ENCODE measurements at regions not wholly inside any gene's neighbourhood (a gene's known extent, or its start where the extent isn't known, plus 50 kb on each side); places are given as distances from the start of the nearest gene placed in this dataset.

GRCh38 chr2:7924023-7924762, 757.7 kb upstream of the ID2 start:
- DNase-seq (ENCODE audit: low read depth, low spot score) = no peak

GRCh38 chr2:7925506-7925905, 756.4 kb upstream of the ID2 start:
- DNase-seq (ENCODE audit: low read depth, low spot score) = no peak

GRCh38 chr2:7927691-7928090, 754.2 kb upstream of the ID2 start:
- no peak for DNase-seq (ENCODE audit: low read depth, low spot score)

GRCh38 chr2:7929281-7929680, 752.6 kb upstream of the ID2 start:
- no peak for DNase-seq (ENCODE audit: low read depth, low spot score)

GRCh38 chr2:7930800-7931635, 750.8 kb upstream of the ID2 start:
- DNase-seq (ENCODE audit: low read depth, low spot score) = no peak

- DNase-seq (ENCODE audit: low read depth, low spot score) = no peak
Observed at GRCh38 chr2:7931808-7932207, 750.0 kb upstream of the ID2 start.

- DNase-seq (ENCODE audit: low read depth, low spot score) = no peak
Observed at GRCh38 chr2:7933672-7934071, 748.2 kb upstream of the ID2 start.

- DNase-seq (ENCODE audit: low read depth, low spot score) = no peak
Observed at GRCh38 chr2:7934476-7934875, 747.4 kb upstream of the ID2 start.

GRCh38 chr2:7937082-7937481, 744.8 kb upstream of the ID2 start:
- no peak for DNase-seq (ENCODE audit: low read depth, low spot score)

- no peak for DNase-seq (ENCODE audit: low read depth, low spot score)
Observed at GRCh38 chr2:7940723-7941122, 741.1 kb upstream of the ID2 start.

- no peak for DNase-seq (ENCODE audit: low read depth, low spot score)
Observed at GRCh38 chr2:7943446-7943845, 738.4 kb upstream of the ID2 start.

- DNase-seq (ENCODE audit: low read depth, low spot score) = no peak
Observed at GRCh38 chr2:7945026-7945425, 736.8 kb upstream of the ID2 start.

GRCh38 chr2:7950035-7950612, 731.7 kb upstream of the ID2 start:
- no peak for DNase-seq (ENCODE audit: low read depth, low spot score)

GRCh38 chr2:7951001-7951400, 730.9 kb upstream of the ID2 start:
- DNase-seq (ENCODE audit: low read depth, low spot score) = no peak

GRCh38 chr2:7951490-7951889, 730.4 kb upstream of the ID2 start:
- DNase-seq (ENCODE audit: low read depth, low spot score) = no peak

- DNase-seq (ENCODE audit: low read depth, low spot score) = no peak
Observed at GRCh38 chr2:7952046-7952745, 729.7 kb upstream of the ID2 start.

GRCh38 chr2:7953195-7953594, 728.7 kb upstream of the ID2 start:
- DNase-seq (ENCODE audit: low read depth, low spot score) = no peak

- no peak for DNase-seq (ENCODE audit: low read depth, low spot score)
Observed at GRCh38 chr2:7954234-7954633, 727.6 kb upstream of the ID2 start.

- no peak for DNase-seq (ENCODE audit: low read depth, low spot score)
Observed at GRCh38 chr2:7956126-7956689, 725.6 kb upstream of the ID2 start.

- DNase-seq (ENCODE audit: low read depth, low spot score) = no peak
Observed at GRCh38 chr2:7961550-7961949, 720.3 kb upstream of the ID2 start.

GRCh38 chr2:7962161-7962560, 719.7 kb upstream of the ID2 start:
- DNase-seq (ENCODE audit: low read depth, low spot score) = no peak

GRCh38 chr2:7963787-7964186, 718.1 kb upstream of the ID2 start:
- DNase-seq (ENCODE audit: low read depth, low spot score) = no peak

Data from iPS DF 19.7 (cell line).